ENCODE measurements at regions not wholly inside any gene's neighbourhood (a gene's known extent, or its start where the extent isn't known, plus 50 kb on each side); places are given as distances from the start of the nearest gene placed in this dataset.

GRCh38 chr9:134215420-134215698 lies 51.0 kb upstream of the RNU6ATAC start:
- TF ChIP-seq CTCF (IDR thresholded peaks at IDR 0.05; ENCODE audit: low read length) (no peak), EZH2 (IDR thresholded peaks at IDR 0.05; ENCODE audit: borderline replicate concordance, low read length) (no peak)
